Right atrium auricular region (tissue), 2 donors: ENCODE measurements at regions not wholly inside any gene's neighbourhood (a gene's known extent, or its start where the extent isn't known, plus 50 kb on each side); places are given as distances from the start of the nearest gene placed in this dataset.

Source experiments
- DNase-seq: peaks from one replicate; pipeline ENCODE4 v3.0.0-alpha.2; 2019; ENCODE audit warnings: low spot score
- H3K27ac ChIP-seq, 2 donors: fragments of 200-600 bp; sonication (generic); 1 replicate in 1 of 2; 2 replicates in 1 of 2; pipeline ENCODE4 v1.5.1; 2016 to 2019
- H3K27me3 ChIP-seq, 2 donors: fragments of 200-600 bp; sonication (generic); one replicate each; pipeline versions ENCODE4 v1.5.1 to v1.6.0; 2017 to 2019
- H3K36me3 ChIP-seq: fragments of 200-600 bp; sonication (generic); one replicate; pipeline ENCODE4 v1.5.1; 2016
- H3K4me1 ChIP-seq, 2 donors: fragments of 200-600 bp; sonication (generic); one replicate each; pipeline versions ENCODE4 v1.5.1 to v1.6.0; 2017 to 2019
- H3K4me3 ChIP-seq, 2 donors: fragments of 200-600 bp; sonication (generic); 1 replicate in 1 of 2; 2 replicates in 1 of 2; pipeline ENCODE4 v1.5.1; 2017 to 2019; ENCODE audit warnings: mild to moderate bottlenecking in 1 of 2, moderate library complexity in 1 of 2
- H3K9me3 ChIP-seq, 2 donors: fragments of 200-600 bp; sonication (generic); one replicate each; pipeline ENCODE4 v1.5.1; 2019
- TF ChIP-seq, protein P1 (sequence below), 2 donors: fragments of 200-600 bp; sonication (generic); IDR thresholded peaks; one replicate each; pipeline ENCODE4 v1.5.1; 2019; ENCODE audit warnings: antibody characterized with exemption in 2 of 2

DNA sequence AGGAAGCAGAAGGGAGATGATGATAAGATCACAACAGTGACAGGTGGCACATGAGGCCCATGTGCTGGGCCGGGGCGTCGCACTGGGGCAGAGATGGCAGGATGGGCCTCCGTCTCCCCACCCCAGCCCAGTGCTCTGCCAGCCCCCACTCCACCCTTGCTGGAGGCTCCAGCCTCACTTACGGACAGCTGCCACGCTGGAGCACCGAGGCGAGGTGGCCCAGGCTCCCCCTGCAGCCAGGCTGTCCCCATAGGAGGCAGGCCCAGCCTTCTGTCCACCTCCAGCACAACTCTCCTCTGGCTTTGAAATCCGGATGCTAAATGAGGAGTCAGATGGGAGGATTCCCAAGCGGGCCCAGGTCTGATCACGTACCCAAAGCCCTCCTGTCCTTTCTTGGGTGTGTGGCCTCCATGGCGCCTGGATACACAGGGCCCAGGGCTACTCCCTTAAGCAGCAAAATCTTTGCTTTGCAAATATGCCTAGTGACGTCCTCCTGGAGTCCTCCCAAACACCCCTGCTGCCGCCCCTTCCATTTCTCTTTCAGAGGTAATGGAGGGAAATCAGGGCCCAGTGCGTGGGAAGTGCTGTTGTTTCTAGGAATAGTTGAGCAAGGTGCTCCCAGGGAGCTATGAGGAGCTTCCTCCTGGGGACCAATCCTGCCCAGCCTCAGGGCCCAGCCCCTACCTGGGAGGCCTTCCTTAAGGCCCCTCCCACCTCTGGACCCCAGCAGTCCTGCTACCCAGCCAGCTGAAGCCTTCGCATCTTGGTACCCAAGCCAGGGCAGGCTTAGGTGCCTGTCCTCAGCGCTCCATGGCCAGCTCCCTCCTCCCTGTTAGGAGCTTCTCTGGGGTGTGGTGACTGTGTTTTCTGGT, 170.4 kb upstream of the MYCN start:
- Histone ChIP-seq H3K4me1 (no peaks in the 10 kb centered on the region), H3K36me3 (no peaks in the 10 kb centered on the region), H3K9me3 (no peaks in the 10 kb centered on the region), H3K4me3 (no peak overlapping the region), H3K27me3 (no peaks in the 10 kb centered on the region), H3K27ac (no peak overlapping the region)
- no peak for DNase-seq
- TF ChIP-seq, protein P1, sequence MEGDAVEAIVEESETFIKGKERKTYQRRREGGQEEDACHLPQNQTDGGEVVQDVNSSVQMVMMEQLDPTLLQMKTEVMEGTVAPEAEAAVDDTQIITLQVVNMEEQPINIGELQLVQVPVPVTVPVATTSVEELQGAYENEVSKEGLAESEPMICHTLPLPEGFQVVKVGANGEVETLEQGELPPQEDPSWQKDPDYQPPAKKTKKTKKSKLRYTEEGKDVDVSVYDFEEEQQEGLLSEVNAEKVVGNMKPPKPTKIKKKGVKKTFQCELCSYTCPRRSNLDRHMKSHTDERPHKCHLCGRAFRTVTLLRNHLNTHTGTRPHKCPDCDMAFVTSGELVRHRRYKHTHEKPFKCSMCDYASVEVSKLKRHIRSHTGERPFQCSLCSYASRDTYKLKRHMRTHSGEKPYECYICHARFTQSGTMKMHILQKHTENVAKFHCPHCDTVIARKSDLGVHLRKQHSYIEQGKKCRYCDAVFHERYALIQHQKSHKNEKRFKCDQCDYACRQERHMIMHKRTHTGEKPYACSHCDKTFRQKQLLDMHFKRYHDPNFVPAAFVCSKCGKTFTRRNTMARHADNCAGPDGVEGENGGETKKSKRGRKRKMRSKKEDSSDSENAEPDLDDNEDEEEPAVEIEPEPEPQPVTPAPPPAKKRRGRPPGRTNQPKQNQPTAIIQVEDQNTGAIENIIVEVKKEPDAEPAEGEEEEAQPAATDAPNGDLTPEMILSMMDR (IDR thresholded peaks at IDR 0.05), result no peak

DNA sequence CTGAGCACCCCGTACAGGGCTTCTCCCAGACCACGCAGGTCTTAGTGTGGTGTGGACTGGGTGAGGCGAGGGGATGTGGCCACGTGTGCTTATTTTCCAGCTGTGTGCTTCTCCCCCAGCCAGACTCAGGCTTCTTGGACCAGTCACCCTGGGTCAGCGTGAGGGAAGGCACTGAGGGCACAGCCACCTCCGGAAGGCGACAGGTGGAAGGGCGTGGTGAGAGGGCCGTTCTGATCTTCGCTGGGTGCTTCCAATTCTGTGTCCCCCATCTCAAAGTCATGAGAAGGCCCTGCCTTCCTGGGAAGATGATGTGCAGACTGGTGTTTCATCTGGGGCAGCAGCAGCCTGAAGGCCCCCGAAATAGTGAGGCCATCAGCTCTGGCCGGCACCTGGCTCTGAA, 169.7 kb upstream of the MYCN start:
- no peaks in the 10 kb centered on the region for H3K4me1 ChIP-seq
- no peaks in the 10 kb centered on the region for H3K9me3 ChIP-seq
- no peak for DNase-seq
- no peak overlapping the region for H3K27ac ChIP-seq
- H3K4me3 ChIP-seq, result no peak overlapping the region
- no peaks in the 10 kb centered on the region for H3K27me3 ChIP-seq
- no peaks in the 10 kb centered on the region for H3K36me3 ChIP-seq
- TF ChIP-seq, protein P1 (IDR thresholded peaks at IDR 0.05), result no peak

DNA sequence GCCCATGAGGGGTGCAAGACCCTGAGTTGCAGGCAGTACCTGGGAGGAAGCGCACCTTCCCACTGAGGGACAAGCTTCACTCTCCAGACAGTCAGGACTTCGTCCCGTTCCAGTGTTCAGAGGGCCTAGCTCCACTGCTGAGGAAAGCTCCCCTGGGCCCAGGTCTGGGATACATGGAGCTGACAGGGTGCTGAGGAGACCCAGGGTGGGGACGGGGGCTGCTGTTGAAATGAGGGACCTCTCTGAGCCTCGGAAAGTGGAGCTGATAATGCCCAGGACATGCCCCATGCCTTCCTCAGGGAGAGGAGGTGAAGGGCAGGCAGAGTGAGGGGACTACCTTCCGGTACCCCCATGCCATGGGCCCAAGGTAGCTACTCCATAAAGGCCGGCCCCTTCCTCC, 169.2 kb upstream of the MYCN start:
- TF ChIP-seq, protein P1 (IDR thresholded peaks at IDR 0.05), result no peak
- H3K27ac ChIP-seq, result no peak overlapping the region
- no peak for DNase-seq

DNA sequence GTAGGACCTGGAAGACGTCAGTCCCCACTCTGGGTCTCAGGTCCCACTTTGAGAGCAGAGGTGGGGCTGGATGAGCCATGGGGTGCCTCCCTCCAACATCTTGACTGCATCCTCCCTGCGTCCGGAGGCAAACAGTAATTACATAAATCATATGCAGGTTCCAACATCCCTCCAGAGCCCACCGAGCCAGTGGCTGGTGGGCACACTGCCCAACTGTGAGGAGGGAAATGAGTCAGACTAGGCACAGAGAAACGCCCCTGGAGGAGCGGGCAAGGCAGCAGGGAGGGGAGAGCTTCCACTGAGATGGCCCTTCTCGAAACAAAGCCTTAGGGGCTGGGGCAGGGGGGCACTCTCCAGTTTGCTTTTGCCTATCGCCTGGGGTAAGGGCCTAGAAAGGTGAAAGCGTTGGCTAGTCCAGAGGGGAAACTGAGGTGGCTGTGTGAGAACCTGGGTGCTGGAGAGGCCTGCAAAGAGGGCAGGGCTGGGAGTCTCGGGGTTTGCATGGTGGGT, 168.2 kb upstream of the MYCN start:
- Histone ChIP-seq H3K4me3 (no peak overlapping the region), H3K36me3 (no peaks in the 10 kb centered on the region), H3K9me3 (no peaks in the 10 kb centered on the region), H3K4me1 (no peaks in the 10 kb centered on the region), H3K27me3 (no peaks in the 10 kb centered on the region), H3K27ac (no peak overlapping the region)
- DNase-seq, result no peak
- TF ChIP-seq, protein P1 (IDR thresholded peaks at IDR 0.05), result no peak

More for the DNA sequence above, 169.2 kb upstream of the MYCN start:
- Histone ChIP-seq H3K4me1 (no peaks in the 10 kb centered on the region), H3K4me3 (no peak overlapping the region), H3K9me3 (no peaks in the 10 kb centered on the region), H3K36me3 (no peaks in the 10 kb centered on the region), H3K27me3 (no peaks in the 10 kb centered on the region)

DNA sequence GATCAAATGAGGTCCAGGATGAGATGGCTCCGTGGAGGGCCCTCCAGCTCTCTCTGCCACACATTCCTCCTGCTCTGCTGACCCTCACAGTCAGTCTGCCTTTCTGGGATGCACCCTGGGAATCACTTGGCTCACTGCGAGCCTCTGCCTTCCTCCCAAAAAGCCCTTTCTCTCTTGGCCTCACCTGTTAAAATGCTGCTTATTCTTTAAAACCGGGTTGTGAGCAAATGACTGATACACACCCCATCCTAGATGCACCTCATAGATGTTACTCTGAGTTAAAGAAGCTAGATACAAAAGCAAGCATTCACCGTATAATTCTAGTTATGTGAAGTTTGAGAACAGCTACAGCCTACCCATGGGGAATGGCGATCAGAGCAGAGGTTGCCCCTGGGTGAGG, 167.7 kb upstream of the MYCN start:
- TF ChIP-seq, protein P1 (IDR thresholded peaks at IDR 0.05), result no peak
- Histone ChIP-seq H3K9me3 (no peaks in the 10 kb centered on the region), H3K27me3 (no peaks in the 10 kb centered on the region), H3K36me3 (no peaks in the 10 kb centered on the region), H3K27ac (no peak overlapping the region), H3K4me3 (no peak overlapping the region), H3K4me1 (no peaks in the 10 kb centered on the region)
- no peak for DNase-seq
